HK-2 (cell line): ENCODE measurements at regions not wholly inside any gene's neighbourhood (a gene's known extent, or its start where the extent isn't known, plus 50 kb on each side); places are given as distances from the start of the nearest gene placed in this dataset.
"Not testable (repeated sequence)": the region's sequence is repeated elsewhere in the genome, so short reads cannot be mapped to it uniquely, and the experiment has no call there.

Experiments used
- DNase-seq: peaks from one replicate; pipeline ENCODE4 v3.0.0-alpha.2; 2018; ENCODE audit not compliant: unreplicated experiment

- no peak for DNase-seq
These were observed 940.7 kb downstream of the CDH18 start for GRCh38 chr5:19047277-19047676.

GRCh38 chr5:19048726-19049125, 939.3 kb downstream of the CDH18 start:
- DNase-seq, result no peak

- no peak for DNase-seq
These were observed 929.8 kb downstream of the CDH18 start for GRCh38 chr5:19058216-19058615.

GRCh38 chr5:19064094-19064493, 923.9 kb downstream of the CDH18 start:
- DNase-seq, result no peak

GRCh38 chr5:19067741-19068140, 920.3 kb downstream of the CDH18 start:
- DNase-seq, result no peak

GRCh38 chr5:19098434-19098833, 889.6 kb downstream of the CDH18 start:
- DNase-seq, result no peak

GRCh38 chr5:19099195-19099594, 888.8 kb downstream of the CDH18 start:
- DNase-seq, result no peak

- DNase-seq, result no peak
These were observed 883.1 kb downstream of the CDH18 start for GRCh38 chr5:19104948-19105347.

GRCh38 chr5:19122923-19123322, 865.1 kb downstream of the CDH18 start:
- no peak for DNase-seq

GRCh38 chr5:19125956-19126713, 861.9 kb downstream of the CDH18 start:
- DNase-seq, result peak; percentile 20

GRCh38 chr5:19140276-19140675, 847.7 kb downstream of the CDH18 start:
- DNase-seq, result no peak

- not testable (repeated sequence) for DNase-seq
These were observed 846.0 kb downstream of the CDH18 start for GRCh38 chr5:19141937-19142524.

- not testable (repeated sequence) for DNase-seq
These were observed 845.1 kb downstream of the CDH18 start for GRCh38 chr5:19142713-19143414.

GRCh38 chr5:19143935-19144334, 844.1 kb downstream of the CDH18 start:
- DNase-seq, result no peak

- DNase-seq, result no peak
These were observed 818.6 kb downstream of the CDH18 start for GRCh38 chr5:19169426-19169825.

- DNase-seq, result no peak
These were observed 815.0 kb downstream of the CDH18 start for GRCh38 chr5:19172926-19173470.

- DNase-seq, result no peak
These were observed 812.0 kb downstream of the CDH18 start for GRCh38 chr5:19175776-19176570.

- DNase-seq, result no peak
These were observed 808.4 kb downstream of the CDH18 start for GRCh38 chr5:19179571-19179970.

GRCh38 chr5:19189176-19189575, 798.8 kb downstream of the CDH18 start:
- DNase-seq, result no peak

GRCh38 chr5:19193631-19194030, 794.4 kb downstream of the CDH18 start:
- no peak for DNase-seq

GRCh38 chr5:19196631-19197030, 791.4 kb downstream of the CDH18 start:
- DNase-seq, result no peak

GRCh38 chr5:19200251-19200650, 787.7 kb downstream of the CDH18 start:
- DNase-seq, result no peak
